ENCODE measurements at regions not wholly inside any gene's neighbourhood (a gene's known extent, or its start where the extent isn't known, plus 50 kb on each side); places are given as distances from the start of the nearest gene placed in this dataset.

DNA sequence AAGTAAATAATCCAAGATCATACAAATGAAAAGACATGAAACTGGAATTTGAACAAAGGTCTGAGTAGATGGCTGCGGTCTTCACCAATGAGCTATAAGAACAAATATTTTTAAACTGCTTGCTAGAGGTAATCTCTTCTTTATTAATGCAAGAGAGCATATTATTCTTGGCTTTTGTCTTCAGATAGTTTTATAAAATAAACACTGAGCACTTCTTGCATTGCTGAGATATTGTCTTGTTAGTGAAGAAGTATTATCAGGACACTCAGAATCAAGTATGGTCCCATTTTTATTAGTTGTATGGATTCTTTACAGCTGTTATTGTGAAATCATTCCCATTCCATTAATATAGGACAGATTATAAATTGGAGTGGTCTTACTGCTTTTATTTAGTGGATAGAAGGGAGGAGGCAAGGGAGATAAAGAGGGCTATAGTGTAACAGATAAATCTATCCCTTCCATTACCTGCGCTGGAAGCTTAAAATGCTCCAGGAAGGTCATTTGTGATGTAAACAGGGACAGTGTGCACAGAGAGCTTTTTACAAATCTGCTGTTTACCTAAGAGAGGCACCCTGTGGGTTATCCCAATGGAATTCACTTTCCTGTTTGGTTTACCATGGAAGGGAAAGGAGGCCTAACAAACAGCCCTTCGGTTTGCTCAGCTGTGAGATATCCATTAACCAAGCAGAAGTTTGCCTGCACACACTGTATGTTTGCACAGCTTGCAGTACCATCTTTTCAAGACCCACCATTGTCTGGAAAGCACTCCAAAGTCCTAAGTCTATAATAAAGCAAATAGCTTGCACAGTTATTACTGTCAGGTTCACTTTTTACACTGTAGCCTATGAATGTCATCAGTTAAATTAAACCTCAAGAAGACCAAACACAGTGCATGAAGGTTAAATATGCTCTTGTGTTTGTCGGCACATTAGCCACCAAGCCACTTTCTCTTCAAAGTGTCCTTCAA is 347.7 kb upstream of the TGFBR2 start:
- no peaks in the 10 kb centered on the region for H3K4me1 ChIP-seq (ENCODE audit: control insufficient read depth in 1 of 2, insufficient read depth in 1 of 2, low read depth in 1 of 2, low read length in 1 of 2)
- no peak overlapping the region for H3K27ac ChIP-seq
- H3K4me3 ChIP-seq (ENCODE audit: low read depth in 1 of 2, low read length in 1 of 2), result no peak overlapping the region
- no peaks in the 10 kb centered on the region for H3K27me3 ChIP-seq
- no peaks in the 10 kb centered on the region for H3K36me3 ChIP-seq
- no peaks in the 10 kb centered on the region for H3K9me3 ChIP-seq
- TF ChIP-seq, protein P1, sequence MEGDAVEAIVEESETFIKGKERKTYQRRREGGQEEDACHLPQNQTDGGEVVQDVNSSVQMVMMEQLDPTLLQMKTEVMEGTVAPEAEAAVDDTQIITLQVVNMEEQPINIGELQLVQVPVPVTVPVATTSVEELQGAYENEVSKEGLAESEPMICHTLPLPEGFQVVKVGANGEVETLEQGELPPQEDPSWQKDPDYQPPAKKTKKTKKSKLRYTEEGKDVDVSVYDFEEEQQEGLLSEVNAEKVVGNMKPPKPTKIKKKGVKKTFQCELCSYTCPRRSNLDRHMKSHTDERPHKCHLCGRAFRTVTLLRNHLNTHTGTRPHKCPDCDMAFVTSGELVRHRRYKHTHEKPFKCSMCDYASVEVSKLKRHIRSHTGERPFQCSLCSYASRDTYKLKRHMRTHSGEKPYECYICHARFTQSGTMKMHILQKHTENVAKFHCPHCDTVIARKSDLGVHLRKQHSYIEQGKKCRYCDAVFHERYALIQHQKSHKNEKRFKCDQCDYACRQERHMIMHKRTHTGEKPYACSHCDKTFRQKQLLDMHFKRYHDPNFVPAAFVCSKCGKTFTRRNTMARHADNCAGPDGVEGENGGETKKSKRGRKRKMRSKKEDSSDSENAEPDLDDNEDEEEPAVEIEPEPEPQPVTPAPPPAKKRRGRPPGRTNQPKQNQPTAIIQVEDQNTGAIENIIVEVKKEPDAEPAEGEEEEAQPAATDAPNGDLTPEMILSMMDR (IDR thresholded peaks at IDR 0.05), result no peak

DNA sequence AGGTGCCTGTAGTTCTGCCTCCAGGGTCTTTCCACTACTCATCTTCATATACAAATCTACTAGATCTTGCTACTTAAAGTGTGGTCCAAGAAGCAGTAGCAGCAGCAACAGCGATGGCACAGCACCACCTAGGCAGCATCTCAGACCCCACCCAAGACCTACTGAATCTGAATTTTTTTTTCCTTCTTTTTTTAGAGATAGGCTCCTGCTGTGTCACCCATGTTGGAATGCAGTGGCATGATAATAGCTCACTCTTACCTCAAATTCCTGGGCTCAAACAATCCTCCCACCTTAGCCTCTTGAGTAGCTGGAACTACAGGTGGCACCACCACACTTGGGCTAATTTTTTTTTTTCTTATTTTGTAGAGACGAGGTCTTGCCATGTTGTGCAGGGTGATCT is 346.7 kb upstream of the TGFBR2 start:
- no peaks in the 10 kb centered on the region for H3K4me1 ChIP-seq (ENCODE audit: control insufficient read depth in 1 of 2, insufficient read depth in 1 of 2, low read depth in 1 of 2, low read length in 1 of 2)
- no peak overlapping the region for H3K27ac ChIP-seq
- TF ChIP-seq, protein P1 (IDR thresholded peaks at IDR 0.05), result no peak
- no peaks in the 10 kb centered on the region for H3K36me3 ChIP-seq
- H3K4me3 ChIP-seq (ENCODE audit: low read depth in 1 of 2, low read length in 1 of 2), result no peak overlapping the region
- H3K27me3 ChIP-seq, result no peaks in the 10 kb centered on the region
- H3K9me3 ChIP-seq, result no peaks in the 10 kb centered on the region

DNA sequence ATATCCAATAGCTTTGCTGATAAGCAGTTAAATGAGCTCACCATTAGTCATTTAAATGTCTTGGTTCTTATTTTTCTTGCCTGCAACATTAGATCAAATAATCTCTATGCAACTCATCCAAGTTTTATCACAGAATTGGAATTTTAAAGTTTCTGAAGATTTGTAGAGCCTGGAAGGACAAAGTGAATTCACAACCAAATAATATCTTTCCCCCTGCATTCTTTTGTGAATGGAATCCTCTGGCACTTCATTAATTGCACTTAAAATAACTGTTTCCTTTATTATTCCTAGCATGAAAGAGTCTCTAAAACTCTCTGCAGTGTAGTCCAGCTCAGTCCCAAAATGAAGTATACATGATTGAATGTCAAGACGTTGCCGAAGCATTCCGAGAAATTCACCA is 345.6 kb upstream of the TGFBR2 start:
- Histone ChIP-seq H3K27me3 (no peaks in the 10 kb centered on the region), H3K9me3 (no peaks in the 10 kb centered on the region)
- TF ChIP-seq, protein P1 (IDR thresholded peaks at IDR 0.05), result no peak

DNA sequence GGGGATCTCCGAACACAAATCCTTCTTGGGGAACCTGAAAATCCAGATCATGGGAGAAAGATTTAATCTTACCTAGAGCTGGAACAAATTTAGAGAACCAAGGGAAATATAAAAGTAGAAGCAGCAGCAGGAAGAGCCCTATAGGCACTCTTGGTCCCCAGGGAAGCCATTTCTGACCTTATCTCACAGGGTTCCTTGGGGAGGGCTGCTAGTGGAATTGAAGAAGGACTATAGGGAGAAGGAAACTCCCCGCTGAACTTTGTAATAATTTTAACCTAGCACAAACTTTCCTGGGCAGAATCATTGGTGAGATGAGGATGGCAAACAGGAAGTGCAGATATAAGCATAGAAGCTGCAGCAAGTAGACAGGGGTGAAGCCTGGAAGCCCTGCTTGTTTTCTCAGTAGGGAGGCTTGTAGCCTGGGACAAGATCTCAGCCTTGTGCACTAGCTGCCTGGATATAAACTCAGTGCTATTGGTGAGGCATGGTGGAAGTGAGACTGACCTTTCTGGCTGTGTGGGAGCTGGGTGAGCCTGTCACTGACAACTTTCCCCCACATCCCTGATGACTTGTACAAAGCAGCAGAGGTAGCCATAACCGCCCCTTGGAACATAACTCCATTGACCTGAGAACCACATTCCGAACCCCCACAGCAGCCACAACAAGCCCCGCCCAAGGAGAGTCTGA is 343.0 kb upstream of the TGFBR2 start:
- Histone ChIP-seq H3K27me3 (no peaks in the 10 kb centered on the region), H3K27ac (no peak overlapping the region), H3K4me3 (ENCODE audit: low read depth in 1 of 2, low read length in 1 of 2) (no peak overlapping the region), H3K9me3 (no peaks in the 10 kb centered on the region), H3K4me1 (ENCODE audit: control insufficient read depth in 1 of 2, insufficient read depth in 1 of 2, low read depth in 1 of 2, low read length in 1 of 2) (no peaks in the 10 kb centered on the region), H3K36me3 (no peaks in the 10 kb centered on the region)
- TF ChIP-seq, protein P1 (IDR thresholded peaks at IDR 0.05), result no peak

More for the DNA sequence above, 345.6 kb upstream of the TGFBR2 start:
- Histone ChIP-seq H3K4me3 (ENCODE audit: low read depth in 1 of 2, low read length in 1 of 2) (no peak overlapping the region), H3K36me3 (no peaks in the 10 kb centered on the region), H3K4me1 (ENCODE audit: control insufficient read depth in 1 of 2, insufficient read depth in 1 of 2, low read depth in 1 of 2, low read length in 1 of 2) (no peaks in the 10 kb centered on the region), H3K27ac (no peak overlapping the region)

GRCh38 chr3:30263925-30264313 is 342.5 kb upstream of the TGFBR2 start:
- Histone ChIP-seq H3K36me3 (no peaks in the 10 kb centered on the region), H3K27ac (no peak overlapping the region), H3K27me3 (no peaks in the 10 kb centered on the region), H3K4me1 (ENCODE audit: control insufficient read depth in 1 of 2, insufficient read depth in 1 of 2, low read depth in 1 of 2, low read length in 1 of 2) (no peaks in the 10 kb centered on the region), H3K9me3 (no peaks in the 10 kb centered on the region), H3K4me3 (ENCODE audit: low read depth in 1 of 2, low read length in 1 of 2) (no peak overlapping the region)
- TF ChIP-seq, protein P1 (IDR thresholded peaks at IDR 0.05), result no peak
